Astrocyte (in vitro differentiated cells and primary cell): ENCODE measurements at regions not wholly inside any gene's neighbourhood (a gene's known extent, or its start where the extent isn't known, plus 50 kb on each side); places are given as distances from the start of the nearest gene placed in this dataset.

Experiments
- EZH2 ChIP-seq: IDR thresholded peaks from 2 replicates; pipeline ENCODE4 v1.6.1; 2012; ENCODE audit warnings: mild to moderate bottlenecking, low read length, inconsistent platforms; ENCODE audit not compliant: insufficient read depth
- TF ChIP-seq, protein P1 (sequence below): IDR thresholded peaks from 2 replicates; pipeline ENCODE4 v1.5.1; 2011; ENCODE audit warnings: low read depth, mild to moderate bottlenecking, inconsistent platforms, low read length, moderate library complexity; ENCODE audit not compliant: insufficient read depth

DNA sequence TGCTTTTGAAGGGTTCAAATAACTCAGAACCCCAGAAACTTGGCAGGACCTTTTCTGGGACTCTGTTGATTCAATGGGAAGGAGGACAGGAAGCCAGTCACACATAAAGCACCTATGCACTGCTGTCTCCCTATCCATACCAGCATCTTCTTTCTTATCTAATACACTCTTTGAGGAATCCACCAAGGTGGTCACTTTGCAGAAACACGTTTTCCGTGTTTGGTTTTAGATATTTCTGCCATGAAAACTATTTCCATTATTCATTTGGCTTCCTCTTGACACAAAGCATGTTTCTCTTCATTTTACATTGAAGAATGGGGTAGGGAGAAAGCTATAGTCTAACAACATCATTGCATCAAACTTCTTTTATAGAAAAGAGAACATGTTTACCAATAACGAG lies 76.5 kb upstream of the NR3C1 start:
- TF ChIP-seq, protein P1, sequence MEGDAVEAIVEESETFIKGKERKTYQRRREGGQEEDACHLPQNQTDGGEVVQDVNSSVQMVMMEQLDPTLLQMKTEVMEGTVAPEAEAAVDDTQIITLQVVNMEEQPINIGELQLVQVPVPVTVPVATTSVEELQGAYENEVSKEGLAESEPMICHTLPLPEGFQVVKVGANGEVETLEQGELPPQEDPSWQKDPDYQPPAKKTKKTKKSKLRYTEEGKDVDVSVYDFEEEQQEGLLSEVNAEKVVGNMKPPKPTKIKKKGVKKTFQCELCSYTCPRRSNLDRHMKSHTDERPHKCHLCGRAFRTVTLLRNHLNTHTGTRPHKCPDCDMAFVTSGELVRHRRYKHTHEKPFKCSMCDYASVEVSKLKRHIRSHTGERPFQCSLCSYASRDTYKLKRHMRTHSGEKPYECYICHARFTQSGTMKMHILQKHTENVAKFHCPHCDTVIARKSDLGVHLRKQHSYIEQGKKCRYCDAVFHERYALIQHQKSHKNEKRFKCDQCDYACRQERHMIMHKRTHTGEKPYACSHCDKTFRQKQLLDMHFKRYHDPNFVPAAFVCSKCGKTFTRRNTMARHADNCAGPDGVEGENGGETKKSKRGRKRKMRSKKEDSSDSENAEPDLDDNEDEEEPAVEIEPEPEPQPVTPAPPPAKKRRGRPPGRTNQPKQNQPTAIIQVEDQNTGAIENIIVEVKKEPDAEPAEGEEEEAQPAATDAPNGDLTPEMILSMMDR: no peak
- TF ChIP-seq EZH2: no peak
